H1 (cell line): ENCODE measurements at regions not wholly inside any gene's neighbourhood (a gene's known extent, or its start where the extent isn't known, plus 50 kb on each side); places are given as distances from the start of the nearest gene placed in this dataset.

Experiments
- CTCF ChIA-PET: fragments of 300-600 bp; sonication (Branson Sonifier 250); formaldehyde crosslinking; loops from one replicate; lab custom pipeline; 2021; ENCODE audit not compliant: partially characterized antibody; lab: Charles Lee
- POLR2A ChIA-PET: fragments of 300-600 bp; sonication (Branson Sonifier 250); formaldehyde crosslinking; loops from one replicate; lab custom pipeline; 2021; ENCODE audit warnings: inconsistent platforms; ENCODE audit not compliant: partially characterized antibody; lab: Charles Lee
- DNase-seq, 2 experiments: peaks; one replicate each; pipeline versions ENCODE4 v3.0.0 to v3.0.0-alpha.2; 2010 to 2022; ENCODE audit warnings: low spot score in 2 of 2, low read depth in 1 of 2, mixed read lengths in 1 of 2
- FAIRE-seq: peaks from 2 replicates; lab custom pipeline; 2011; peaks lifted over from hg19 to GRCh38; lab: Jason Lieb, UNC
- H2AFZ ChIP-seq: 2 replicates; pipeline ENCODE4 v1.8.1; 2012; ENCODE audit warnings: low read length, inconsistent platforms
- H2AK5ac ChIP-seq: 2 replicates; pipeline ENCODE4 v1.6.1; 2013; ENCODE audit warnings: low read depth, low read length
- H2BK120ac ChIP-seq: replicated peaks from 2 replicates; pipeline ENCODE3; 2013; ENCODE audit warnings: low read depth, low read length, inconsistent platforms
- H2BK12ac ChIP-seq: 2 replicates; pipeline ENCODE4 v1.6.1; 2013; ENCODE audit warnings: low read depth, low read length
- H2BK15ac ChIP-seq: 2 replicates; pipeline ENCODE4 v1.6.1; 2013; ENCODE audit warnings: low read length
- H2BK20ac ChIP-seq: 2 replicates; pipeline ENCODE4 v1.6.1; 2013; ENCODE audit warnings: low read length
- H2BK5ac ChIP-seq: 2 replicates; pipeline ENCODE4 v1.6.1; 2013; ENCODE audit warnings: low read depth, low read length
- H3K14ac ChIP-seq: 2 replicates; pipeline ENCODE4 v1.6.1; 2013; ENCODE audit warnings: inconsistent platforms; ENCODE audit not compliant: insufficient read length
- H3K18ac ChIP-seq: 2 replicates; pipeline ENCODE4 v1.6.1; 2013; ENCODE audit warnings: low read length; ENCODE audit errors: extremely low read depth
- H3K23ac ChIP-seq: 2 replicates; pipeline ENCODE4 v1.6.1; 2013; ENCODE audit warnings: inconsistent platforms; ENCODE audit not compliant: insufficient read length
- H3K23me2 ChIP-seq: 2 replicates; pipeline ENCODE4 v1.6.1; 2013; ENCODE audit warnings: low read depth, low read length
- H3K27ac ChIP-seq: 2 replicates; pipeline ENCODE4 v1.6.1; 2011; ENCODE audit warnings: low read depth, low read length, inconsistent platforms
- H3K27me3 ChIP-seq, 4 experiments: replicated peaks in 1 of 4; 1 replicate in 1 of 4; 2 replicates in 3 of 4; pipeline versions ENCODE4 v1.6.1 to v1.8.1; 2011 to 2013; ENCODE audit warnings: low read length in 3 of 4, mild to moderate bottlenecking in 3 of 4, inconsistent platforms in 2 of 4, mixed read lengths in 2 of 4, moderate library complexity in 1 of 4; ENCODE audit not compliant: control insufficient read depth in 3 of 4, insufficient read depth in 3 of 4; ENCODE audit errors: extremely low read depth in 1 of 4
- H3K36me3 ChIP-seq, 4 experiments: 2 replicates each; pipeline versions ENCODE4 v1.6.1 to v1.8.1; 2011 to 2013; ENCODE audit warnings: mild to moderate bottlenecking in 4 of 4, low read length in 3 of 4, moderate library complexity in 2 of 4, control low read depth in 1 of 4, inconsistent platforms in 1 of 4; ENCODE audit not compliant: insufficient read depth in 4 of 4, control insufficient read depth in 2 of 4
- H3K4ac ChIP-seq: replicated peaks from 2 replicates; pipeline ENCODE3; 2013; ENCODE audit warnings: low read length, low read depth, mixed read lengths, inconsistent platforms; ENCODE audit not compliant: insufficient read length
- H3K4me1 ChIP-seq, 4 experiments: replicated peaks in 1 of 4; 1 replicate in 1 of 4; 2 replicates in 3 of 4; pipeline versions ENCODE4 v1.6.1 to v1.8.1; 2011 to 2013; ENCODE audit warnings: low read length in 3 of 4, inconsistent platforms in 2 of 4, mixed read lengths in 1 of 4; ENCODE audit not compliant: insufficient read depth in 4 of 4, control insufficient read depth in 3 of 4
- H3K4me2 ChIP-seq, 2 experiments: 2 replicates each; pipeline versions ENCODE4 v1.6.1 to v1.8.1; 2011 to 2013; ENCODE audit warnings: low read depth in 2 of 2, low read length in 2 of 2, control low read depth in 1 of 2, inconsistent platforms in 1 of 2, mild to moderate bottlenecking in 1 of 2; ENCODE audit not compliant: insufficient read depth in 1 of 2
- H3K4me3 ChIP-seq, 4 experiments: fragments of 200-600, 300-600 bp in 1 of 4; sonication (generic), shearing (Covaris generic), sonication (Bioruptor Twin) in 1 of 4; 2 replicates each; pipeline versions ENCODE4 v1.5.1 to v1.8.1; 2011 to 2016; ENCODE audit warnings: low read length in 4 of 4, low read depth in 3 of 4, control low read depth in 2 of 4, inconsistent platforms in 2 of 4, mild to moderate bottlenecking in 2 of 4, mixed read lengths in 1 of 4, moderate library complexity in 1 of 4; ENCODE audit not compliant: insufficient read depth in 2 of 4; ENCODE audit errors: extremely low read depth in 1 of 4
- H3K56ac ChIP-seq: replicated peaks from 2 replicates; pipeline ENCODE3; 2013; ENCODE audit warnings: low read depth, mild to moderate bottlenecking, mixed read lengths, low read length, inconsistent platforms; ENCODE audit not compliant: insufficient read length
- H3K79me1 ChIP-seq: 2 replicates; pipeline ENCODE4 v1.6.1; 2013; ENCODE audit warnings: low read depth, low read length, control low read depth
- H3K79me2 ChIP-seq, 2 experiments: 2 replicates each; pipeline versions ENCODE4 v1.6.1 to v1.8.1; 2012 to 2013; ENCODE audit warnings: low read length in 2 of 2, mild to moderate bottlenecking in 2 of 2, inconsistent platforms in 1 of 2; ENCODE audit not compliant: insufficient read depth in 2 of 2, control insufficient read depth in 1 of 2
- H3K9ac ChIP-seq, 4 experiments: replicated peaks in 1 of 4; 1 replicate in 1 of 4; 2 replicates in 3 of 4; pipeline versions ENCODE4 v1.6.1 to v1.8.1; 2011 to 2013; ENCODE audit warnings: low read depth in 3 of 4, low read length in 3 of 4, control low read depth in 2 of 4, mild to moderate bottlenecking in 2 of 4, moderate library complexity in 2 of 4, inconsistent platforms in 1 of 4; ENCODE audit errors: extremely low read depth in 1 of 4
- H3K9me3 ChIP-seq, 2 experiments: 2 replicates each; pipeline versions ENCODE4 v1.6.1 to v1.8.1; 2012 to 2013; ENCODE audit warnings: mild to moderate bottlenecking in 2 of 2, moderate library complexity in 2 of 2, control low read depth in 1 of 2, inconsistent platforms in 1 of 2, low read depth in 1 of 2, low read length in 1 of 2, mixed read lengths in 1 of 2; ENCODE audit not compliant: insufficient read depth in 2 of 2
- H4K20me1 ChIP-seq, 2 experiments: replicated peaks in 1 of 2; 2 replicates each; pipeline versions ENCODE3 to v1.8.1; 2011 to 2013; ENCODE audit warnings: inconsistent platforms in 2 of 2, low read length in 2 of 2, mild to moderate bottlenecking in 1 of 2; ENCODE audit not compliant: insufficient read depth in 2 of 2, control insufficient read depth in 1 of 2
- H4K5ac ChIP-seq: 2 replicates; pipeline ENCODE4 v1.6.1; 2013; ENCODE audit warnings: low read length, low read depth, mixed read lengths, inconsistent platforms; ENCODE audit not compliant: insufficient read length
- H4K8ac ChIP-seq: 2 replicates; pipeline ENCODE4 v1.8.0; 2013; ENCODE audit warnings: mild to moderate bottlenecking, moderate library complexity, low read length, inconsistent platforms; ENCODE audit not compliant: insufficient read depth; ENCODE audit errors: extremely low read depth
- H4K91ac ChIP-seq: replicated peaks from 2 replicates; pipeline ENCODE3; 2013; ENCODE audit warnings: low read length, mixed read lengths, inconsistent platforms; ENCODE audit not compliant: insufficient read length
- BCL11A ChIP-seq, 2 experiments: IDR thresholded peaks; one replicate each; pipeline ENCODE4 v1.6.1; 2011; ENCODE audit warnings: low read depth in 2 of 2, low read length in 2 of 2, mild to moderate bottlenecking in 2 of 2
- CBX5 ChIP-seq: fragments of 300-800, 300-1000 bp; sonication (generic); IDR thresholded peaks from 2 replicates; pipeline ENCODE4 v1.7.1; 2016; ENCODE audit warnings: antibody characterized with exemption, low read length, low read depth
- CHD2 ChIP-seq: IDR thresholded peaks from 2 replicates; pipeline ENCODE4 v1.6.1; 2012; ENCODE audit warnings: low read length, improper control_type of control experiment
- CTBP2 ChIP-seq: IDR thresholded peaks from 2 replicates; pipeline ENCODE4 v1.7.0; 2011; ENCODE audit warnings: borderline replicate concordance, mild to moderate bottlenecking, moderate library complexity, mixed read lengths, low read length; ENCODE audit not compliant: insufficient read depth, insufficient read length
- E2F6 ChIP-seq: IDR thresholded peaks from 2 replicates; pipeline ENCODE4 v1.6.1; 2012; ENCODE audit warnings: inconsistent platforms
- PHF8 ChIP-seq: fragments of 200-600 bp; sonication (generic); conservative IDR thresholded peaks from 2 replicates; pipeline ENCODE4 v1.7.1; 2012; ENCODE audit warnings: low read depth, mild to moderate bottlenecking, inconsistent platforms, low read length, moderate library complexity
- POLR2AphosphoS5 ChIP-seq: IDR thresholded peaks from 2 replicates; pipeline ENCODE4 v1.6.1; 2011; ENCODE audit warnings: low read depth, low read length
- SAP30 ChIP-seq: fragments of 300-600 bp; sonication (generic); IDR thresholded peaks from 2 replicates; pipeline ENCODE4 v1.7.1; 2012; ENCODE audit warnings: low read length, moderate library complexity, mild to moderate bottlenecking, inconsistent platforms; ENCODE audit not compliant: insufficient read depth, insufficient replicate concordance
- SIX5 ChIP-seq: IDR thresholded peaks from 2 replicates; pipeline ENCODE4 v1.6.1; 2011; ENCODE audit warnings: mild to moderate bottlenecking, low read depth, low read length
- SUZ12 ChIP-seq: fragments of 200-600 bp; sonication (generic); IDR thresholded peaks from 2 replicates; pipeline ENCODE4 v1.6.1; 2012; ENCODE audit warnings: mild to moderate bottlenecking, inconsistent platforms, low read length, moderate library complexity, mixed read lengths
- USF2 ChIP-seq: IDR thresholded peaks from 2 replicates; pipeline ENCODE4 v1.6.1; 2011; ENCODE audit warnings: low read length, improper control_type of control experiment
- whole genome bisulfite sequencing, 2 experiments: shearing (Covaris generic) in 1 of 2; methylation state at CpG; one replicate each; pipeline versions ENCODE4 v1.1.6 to v1.1.7; 2013 to 2015; ENCODE audit warnings: low lambda C conversion rate in 2 of 2, mixed read lengths in 2 of 2, inconsistent platforms in 1 of 2, low coverage in 1 of 2, missing lambda C conversion rate in 1 of 2; ENCODE audit not compliant: insufficient replicate concordance in 2 of 2, insufficient coverage in 1 of 2, insufficient read length in 1 of 2; ENCODE audit errors: extremely low coverage in 1 of 2, missing lambda C conversion rate in 1 of 2; 5-methylcytosine and 5-hydroxymethylcytosine counted together

- no peak overlapping the region for H3K27ac ChIP-seq
- no peak overlapping the region for H3K4me3 ChIP-seq
- ChIA-PET CTCF (interaction anchor here (1.3 to 3.7 kb wide), 2 partner anchors 53 to 816 kb away, joined by 3 to 16 read pairs; no protein-coding TSS in a partner anchor), POLR2A (no interaction called here)
- no peak overlapping the region for H3K4me2 ChIP-seq
- peaks cover 0 to 7% of the 10 kb centered on the region in 2 experiments; a peak in 1 of 4 replicates for H3K9me3 ChIP-seq
- no peaks in the 10 kb centered on the region for H3K23me2 ChIP-seq
- DNase-seq (no peak), FAIRE-seq (no peak)
- no peak overlapping the region for H2AK5ac ChIP-seq
- no peaks in the 10 kb centered on the region; a peak in 1 of 7 replicates for H3K27me3 ChIP-seq
- H4K8ac ChIP-seq, result no peak overlapping the region
- H3K79me1 ChIP-seq, result no peaks in the 10 kb centered on the region
- H2BK15ac ChIP-seq, result no peak overlapping the region
- peak overlapping the region; percentile 24; the same call in 1 of the 2 replicates for H2BK20ac ChIP-seq
- H3K4me1 ChIP-seq, result peaks cover 4 to 17% (median 10%) of the 10 kb centered on the region in 4 experiments; a peak in 6 of 7 replicates
- no peak overlapping the region for H3K56ac ChIP-seq
- WGBS, 2 experiments, result 92% methylated on average over 6 of the region's 6 CpGs; no CpG with 5 or more reads in 1 of the 2 experiments
- H2BK120ac ChIP-seq, result no peak overlapping the region
- no peak overlapping the region for H4K5ac ChIP-seq
- H3K14ac ChIP-seq, result no peak overlapping the region
- no peak overlapping the region for H3K4ac ChIP-seq
- no peak overlapping the region for H3K18ac ChIP-seq
- H4K20me1 ChIP-seq, result no peaks in the 10 kb centered on the region
- H3K23ac ChIP-seq, result no peak overlapping the region
- no peak overlapping the region for H3K9ac ChIP-seq
- H2BK5ac ChIP-seq, result no peak overlapping the region
- no peak overlapping the region for H4K91ac ChIP-seq
- peak overlapping the region; percentile 74; the same call in 1 of the 2 replicates for H2AFZ ChIP-seq
- H3K79me2 ChIP-seq, result no peaks in the 10 kb centered on the region
- H2BK12ac ChIP-seq, result peak overlapping the region; percentile 51; the same call in 1 of the 2 replicates
- H3K36me3 ChIP-seq, result no peaks in the 10 kb centered on the region; a peak in 1 of 8 replicates
- TF ChIP-seq POLR2AphosphoS5 (no peak), CHD2 (no peak), SIX5 (no peak), E2F6 (no peak), USF2 (no peak), SAP30 (no peak), BCL11A (IDR thresholded peaks at IDR 0.05; ENCODE audit: low read depth in 2 of 2, low read length in 2 of 2) (no peak), PHF8 (no peak), CTBP2 (no peak), SUZ12 (no peak), CBX5 (no peak)
These were observed 719.4 kb downstream of the DIAPH3 start for GRCh38 chr13:59444210-59444857.
